ENCODE measurements at regions not wholly inside any gene's neighbourhood (a gene's known extent, or its start where the extent isn't known, plus 50 kb on each side); places are given as distances from the start of the nearest gene placed in this dataset.
"Not testable (repeated sequence)": the region's sequence is repeated elsewhere in the genome, so short reads cannot be mapped to it uniquely, and the experiment has no call there.

- DNase-seq (ENCODE audit: low spot score): no peak
Measured at GRCh38 chrX:139200346-139200745, 330.2 kb upstream of the F9 start.

- DNase-seq (ENCODE audit: low spot score): no peak
Measured at GRCh38 chrX:139199933-139200332, 330.6 kb upstream of the F9 start.

GRCh38 chrX:139198936-139199335, 331.6 kb upstream of the F9 start:
- no peak for DNase-seq (ENCODE audit: low spot score)

GRCh38 chrX:139196890-139197289, 333.6 kb upstream of the F9 start:
- DNase-seq (ENCODE audit: low spot score): no peak

- DNase-seq (ENCODE audit: low spot score): no peak
Measured at GRCh38 chrX:139194571-139195280, 335.8 kb upstream of the F9 start.

GRCh38 chrX:139192386-139192961, 338.1 kb upstream of the F9 start:
- DNase-seq (ENCODE audit: low spot score): no peak

GRCh38 chrX:139191746-139192385, 338.7 kb upstream of the F9 start:
- DNase-seq (ENCODE audit: low spot score): no peak

- DNase-seq (ENCODE audit: low spot score): no peak
Measured at GRCh38 chrX:139191286-139191685, 339.3 kb upstream of the F9 start.

- no peak for DNase-seq (ENCODE audit: low spot score)
Measured at GRCh38 chrX:139187738-139188137, 342.8 kb upstream of the F9 start.

- DNase-seq (ENCODE audit: low spot score): no peak
Measured at GRCh38 chrX:139186991-139187390, 343.5 kb upstream of the F9 start.

- no peak for DNase-seq (ENCODE audit: low spot score)
Measured at GRCh38 chrX:139179592-139179991, 350.9 kb upstream of the F9 start.

- DNase-seq (ENCODE audit: low spot score): no peak
Measured at GRCh38 chrX:139178980-139179379, 351.6 kb upstream of the F9 start.

- no peak for DNase-seq (ENCODE audit: low spot score)
Measured at GRCh38 chrX:139172731-139173130, 357.8 kb upstream of the F9 start.

GRCh38 chrX:139170526-139171173, 359.9 kb upstream of the F9 start:
- no peak for DNase-seq (ENCODE audit: low spot score)

GRCh38 chrX:139167282-139167681, 363.3 kb upstream of the F9 start:
- DNase-seq (ENCODE audit: low spot score): no peak

GRCh38 chrX:139158256-139158655, 372.3 kb upstream of the F9 start:
- no peak for DNase-seq (ENCODE audit: low spot score)

GRCh38 chrX:139156356-139156755, 374.2 kb upstream of the F9 start:
- no peak for DNase-seq (ENCODE audit: low spot score)

- not testable (repeated sequence) for DNase-seq (ENCODE audit: low spot score)
Measured at GRCh38 chrX:139146625-139147024, 383.9 kb upstream of the F9 start.

- no peak for DNase-seq (ENCODE audit: low spot score)
Measured at GRCh38 chrX:139141370-139141769, 389.2 kb upstream of the F9 start.

GRCh38 chrX:139134316-139134715, 396.2 kb upstream of the F9 start:
- no peak for DNase-seq (ENCODE audit: low spot score)

- DNase-seq (ENCODE audit: low spot score): no peak
Measured at GRCh38 chrX:139126493-139126892, 404.0 kb upstream of the F9 start.

GRCh38 chrX:139125916-139126315, 404.6 kb upstream of the F9 start:
- DNase-seq (ENCODE audit: low spot score): no peak

Measured in hepatic stellate cell (primary cell).